ENCODE measurements at regions not wholly inside any gene's neighbourhood (a gene's known extent, or its start where the extent isn't known, plus 50 kb on each side); places are given as distances from the start of the nearest gene placed in this dataset.
A peak's percentile ranks its signal among the peaks of the same experiment; 100 is the strongest.

DNA sequence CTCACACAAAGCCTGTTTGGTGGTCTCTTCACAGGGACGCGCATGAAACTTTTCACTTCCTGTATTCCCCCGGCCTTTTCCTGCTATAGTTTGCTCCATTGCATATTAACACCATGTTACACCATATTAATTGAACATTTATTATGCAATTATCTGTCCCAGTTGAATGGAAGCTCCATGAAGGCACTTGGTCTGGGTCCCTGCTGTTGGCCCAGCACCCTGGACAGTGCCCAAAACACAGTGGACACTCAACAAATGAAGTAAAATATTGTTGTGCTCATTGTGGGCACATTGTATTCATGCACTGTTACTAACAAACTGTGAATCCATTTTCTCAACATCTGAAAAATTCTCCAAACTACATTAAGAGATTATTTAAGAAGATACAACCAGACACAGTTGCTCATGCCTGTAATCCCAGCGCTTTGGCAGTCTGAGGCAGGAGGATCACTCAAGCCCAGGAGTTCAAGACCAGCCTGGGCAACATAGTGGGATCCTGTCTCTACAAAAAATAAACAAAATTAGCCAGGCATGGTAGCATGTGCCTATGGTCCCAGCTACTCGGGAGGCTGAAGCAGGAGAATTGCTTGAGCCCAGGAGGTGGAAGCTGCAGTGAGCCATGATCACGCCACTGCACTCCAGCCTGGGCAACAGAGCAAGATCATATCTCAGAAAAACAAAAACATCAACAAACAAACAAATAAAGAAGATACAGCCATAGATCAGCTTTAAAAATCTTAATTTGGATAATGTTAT lies 292.7 kb upstream of the TENM3 start:
- no peak for DNase-seq
- Histone ChIP-seq H3K27ac (no peak overlapping the region), H3K9me3 (no peaks in the 10 kb centered on the region), H3K27me3 (no peaks in the 10 kb centered on the region), H3K36me3 (no peaks in the 10 kb centered on the region), H3K4me1 (no peaks in the 10 kb centered on the region), H3K4me3 (no peak overlapping the region)
- intact Hi-C loops (cut with DNase I): no loop called here
- TF ChIP-seq, protein P1, sequence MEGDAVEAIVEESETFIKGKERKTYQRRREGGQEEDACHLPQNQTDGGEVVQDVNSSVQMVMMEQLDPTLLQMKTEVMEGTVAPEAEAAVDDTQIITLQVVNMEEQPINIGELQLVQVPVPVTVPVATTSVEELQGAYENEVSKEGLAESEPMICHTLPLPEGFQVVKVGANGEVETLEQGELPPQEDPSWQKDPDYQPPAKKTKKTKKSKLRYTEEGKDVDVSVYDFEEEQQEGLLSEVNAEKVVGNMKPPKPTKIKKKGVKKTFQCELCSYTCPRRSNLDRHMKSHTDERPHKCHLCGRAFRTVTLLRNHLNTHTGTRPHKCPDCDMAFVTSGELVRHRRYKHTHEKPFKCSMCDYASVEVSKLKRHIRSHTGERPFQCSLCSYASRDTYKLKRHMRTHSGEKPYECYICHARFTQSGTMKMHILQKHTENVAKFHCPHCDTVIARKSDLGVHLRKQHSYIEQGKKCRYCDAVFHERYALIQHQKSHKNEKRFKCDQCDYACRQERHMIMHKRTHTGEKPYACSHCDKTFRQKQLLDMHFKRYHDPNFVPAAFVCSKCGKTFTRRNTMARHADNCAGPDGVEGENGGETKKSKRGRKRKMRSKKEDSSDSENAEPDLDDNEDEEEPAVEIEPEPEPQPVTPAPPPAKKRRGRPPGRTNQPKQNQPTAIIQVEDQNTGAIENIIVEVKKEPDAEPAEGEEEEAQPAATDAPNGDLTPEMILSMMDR (IDR thresholded peaks at IDR 0.05): no peak
- ATAC-seq: no peak

DNA sequence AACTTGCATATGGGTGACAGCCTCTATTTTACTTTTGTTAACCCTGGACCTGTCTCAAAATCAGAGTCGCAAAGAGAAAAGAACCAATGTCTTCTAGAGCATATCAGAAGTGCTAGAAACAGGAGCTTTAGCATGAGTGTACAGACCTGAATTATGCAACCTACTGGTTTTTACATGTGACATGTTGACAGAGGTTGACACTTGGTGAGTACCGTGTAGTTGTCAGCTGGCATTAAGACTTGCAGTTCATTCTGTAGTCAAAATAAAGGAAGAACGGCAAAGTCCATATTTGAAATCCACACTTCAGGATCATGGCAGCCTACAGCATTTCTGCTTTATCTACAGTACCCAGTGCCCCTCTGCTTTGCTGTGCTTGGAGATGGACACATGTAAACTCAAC lies 291.9 kb upstream of the TENM3 start:
- Histone ChIP-seq H3K27ac (no peak overlapping the region), H3K36me3 (no peaks in the 10 kb centered on the region), H3K4me1 (no peaks in the 10 kb centered on the region), H3K4me3 (no peak overlapping the region), H3K9me3 (no peaks in the 10 kb centered on the region), H3K27me3 (no peaks in the 10 kb centered on the region)
- intact Hi-C loops (cut with DNase I): no loop called here
- TF ChIP-seq, protein P1 (IDR thresholded peaks at IDR 0.05): no peak
- ATAC-seq (no peak), DNase-seq (no peak)

DNA sequence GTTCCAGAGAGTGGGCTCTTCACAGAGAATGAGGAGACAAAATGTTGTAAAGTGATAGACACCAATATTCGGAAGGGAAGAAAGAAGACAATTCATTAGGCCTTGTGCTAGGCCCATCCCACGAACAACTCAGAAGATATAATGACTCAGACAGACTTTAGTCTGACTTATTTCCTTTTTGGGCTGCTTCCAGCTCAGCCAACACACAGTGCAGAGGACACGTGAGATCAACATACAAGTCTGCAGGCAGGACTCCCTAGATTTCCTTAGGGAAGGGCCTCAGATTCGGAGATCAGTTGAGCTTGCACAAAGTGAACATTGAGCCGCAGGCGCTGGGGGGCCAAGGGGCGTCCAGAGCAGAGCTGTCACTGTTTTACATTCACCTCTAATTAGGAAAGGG lies 290.7 kb upstream of the TENM3 start:
- TF ChIP-seq, protein P1 (IDR thresholded peaks at IDR 0.05): no peak
- Histone ChIP-seq H3K27ac (no peak overlapping the region), H3K4me1 (no peaks in the 10 kb centered on the region), H3K36me3 (no peaks in the 10 kb centered on the region), H3K4me3 (no peak overlapping the region), H3K27me3 (no peaks in the 10 kb centered on the region), H3K9me3 (no peaks in the 10 kb centered on the region)
- no peak for ATAC-seq
- intact Hi-C loops (cut with DNase I): no loop called here
- no peak for DNase-seq

DNA sequence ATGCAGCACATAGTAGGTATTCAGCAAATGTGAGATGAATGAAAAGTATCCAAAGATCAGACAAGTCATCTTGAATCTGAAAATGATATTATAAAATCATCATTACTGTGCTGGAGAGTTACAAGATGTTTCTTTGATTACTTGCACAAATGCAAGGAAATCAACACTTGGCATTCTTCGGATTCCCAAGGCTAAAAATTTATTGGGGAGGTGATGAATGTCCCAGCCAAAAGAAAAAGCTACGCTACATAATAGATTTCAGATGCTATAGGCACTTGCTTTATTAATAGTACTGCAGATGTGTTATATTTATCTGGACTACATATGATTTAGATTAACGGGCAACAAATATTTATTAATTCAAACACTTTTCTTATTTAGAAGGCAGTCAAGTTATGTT lies 286.7 kb upstream of the TENM3 start:
- TF ChIP-seq, protein P1 (IDR thresholded peaks at IDR 0.05): no peak
- no peak overlapping the region for H3K27ac ChIP-seq
- H3K4me1 ChIP-seq: no peaks in the 10 kb centered on the region
- H3K36me3 ChIP-seq: no peaks in the 10 kb centered on the region
- no peak for DNase-seq
- no peak for ATAC-seq
- H3K9me3 ChIP-seq: no peaks in the 10 kb centered on the region
- no peak overlapping the region for H3K4me3 ChIP-seq
- intact Hi-C loops (cut with DNase I): no loop called here
- no peaks in the 10 kb centered on the region for H3K27me3 ChIP-seq

DNA sequence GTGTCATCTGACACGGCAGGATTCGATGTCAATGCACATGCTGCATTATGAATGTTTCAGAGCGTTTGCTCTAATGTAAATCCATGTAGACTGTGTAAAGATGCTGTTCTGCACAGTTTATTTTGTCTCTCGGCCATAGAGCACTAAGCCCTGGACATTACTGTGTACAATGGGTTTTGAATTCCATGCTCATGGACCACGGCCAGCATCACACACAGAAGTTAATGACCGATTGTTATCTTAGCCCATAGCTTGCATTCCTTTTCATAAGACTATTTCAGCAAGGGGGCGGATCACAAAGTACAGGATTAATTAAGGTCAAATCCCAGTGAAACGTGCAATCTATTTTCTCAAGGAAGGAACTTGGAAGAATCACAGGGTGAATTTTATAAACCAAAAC lies 286.1 kb upstream of the TENM3 start:
- Histone ChIP-seq H3K9me3 (no peaks in the 10 kb centered on the region), H3K27me3 (no peaks in the 10 kb centered on the region), H3K36me3 (no peaks in the 10 kb centered on the region), H3K4me3 (no peak overlapping the region), H3K27ac (no peak overlapping the region), H3K4me1 (no peaks in the 10 kb centered on the region)
- intact Hi-C loops (cut with DNase I): no loop called here
- ATAC-seq (peak; percentile 66), DNase-seq (no peak)
- TF ChIP-seq, protein P1 (IDR thresholded peaks at IDR 0.05): no peak

DNA sequence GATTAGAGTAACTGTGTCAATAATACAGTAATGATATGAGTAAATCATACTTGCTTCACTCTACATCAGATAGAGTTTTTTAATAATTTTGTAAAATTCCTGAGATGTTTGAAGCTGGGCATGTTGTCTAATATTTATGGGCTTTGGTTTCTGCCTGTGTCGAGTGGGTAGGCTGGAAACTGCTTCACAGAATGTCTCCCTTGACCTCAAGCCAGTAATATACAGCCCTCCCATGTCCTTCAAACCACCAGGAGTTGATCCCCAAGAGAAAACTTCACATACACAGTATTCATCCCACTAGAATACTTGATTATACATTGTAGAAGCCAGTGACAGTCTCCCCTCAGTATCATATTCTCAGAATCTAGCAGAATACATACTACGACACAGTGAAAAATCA lies 284.8 kb upstream of the TENM3 start:
- H3K4me1 ChIP-seq: no peaks in the 10 kb centered on the region
- H3K27ac ChIP-seq: no peak overlapping the region
- ATAC-seq (no peak), DNase-seq (no peak)
- TF ChIP-seq, protein P1 (IDR thresholded peaks at IDR 0.05): no peak
- no peaks in the 10 kb centered on the region for H3K9me3 ChIP-seq
- no peak overlapping the region for H3K4me3 ChIP-seq
- no peaks in the 10 kb centered on the region for H3K27me3 ChIP-seq
- intact Hi-C loops (cut with DNase I): no loop called here
- H3K36me3 ChIP-seq: no peaks in the 10 kb centered on the region
